ENCODE measurements at regions not wholly inside any gene's neighbourhood (a gene's known extent, or its start where the extent isn't known, plus 50 kb on each side); places are given as distances from the start of the nearest gene placed in this dataset.

DNA sequence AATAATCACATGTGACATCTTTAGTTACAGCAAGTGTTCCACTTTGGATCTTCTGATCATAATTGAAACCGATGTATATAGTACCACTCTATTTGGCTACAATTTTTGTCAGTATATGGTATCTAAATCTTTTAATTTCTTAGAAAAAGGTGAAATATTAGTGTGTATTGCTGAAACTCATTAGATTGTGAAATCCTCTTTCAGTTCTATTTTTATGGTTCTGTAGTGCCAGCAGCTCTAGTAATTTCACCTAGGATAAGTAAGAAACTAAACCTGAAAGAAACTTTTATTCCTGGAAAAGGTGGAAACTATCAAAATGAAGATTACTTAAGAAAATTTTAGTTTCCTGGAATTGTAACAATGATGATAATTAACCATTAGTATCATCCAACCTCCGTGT, 370.9 kb downstream of the NNT start:
- TF ChIP-seq CTCF (conservative IDR thresholded peaks at IDR 0.05; ENCODE audit: low read length) = no peak
- no peak for TF ChIP-seq EZH2phosphoT487 (IDR thresholded peaks at IDR 0.05; ENCODE audit: borderline replicate concordance)

Data from Loucy (cell line).